ENCODE measurements at regions not wholly inside any gene's neighbourhood (a gene's known extent, or its start where the extent isn't known, plus 50 kb on each side); places are given as distances from the start of the nearest gene placed in this dataset.

GRCh38 chr3:167952969-167953368 lies 142.8 kb downstream of the GOLIM4 start:
- ChIA-PET POLR2A (no interaction called here), CTCF (no interaction called here)
- H3K4me2 ChIP-seq (ENCODE audit: insufficient read depth, low read length) = no peak overlapping the region
- H3K9ac ChIP-seq (replicated peaks; ENCODE audit: extremely low read depth, insufficient read depth, low read length) = no peak overlapping the region
- H3K36me3 ChIP-seq (ENCODE audit: control insufficient read depth in 2 of 2, extremely low read depth in 1 of 2, insufficient read depth in 2 of 2, low read length in 2 of 2) = no peaks in the 10 kb centered on the region
- H3K9me1 ChIP-seq (replicated peaks; ENCODE audit: control insufficient read depth, extremely low read depth, insufficient read depth, low read length) = no peaks in the 10 kb centered on the region
- DNase-seq (ENCODE audit: low read depth, low spot score) (no peak), FAIRE-seq (no peak)
- H3K27ac ChIP-seq (ENCODE audit: insufficient read depth, low read depth, low read length) = no peak overlapping the region
- no peaks in the 10 kb centered on the region for H3K27me3 ChIP-seq (ENCODE audit: control insufficient read depth in 2 of 2, insufficient read depth in 2 of 2, low read length in 2 of 2)
- H4K20me1 ChIP-seq (replicated peaks; ENCODE audit: control insufficient read depth, extremely low read depth, insufficient read depth, low read length) = no peaks in the 10 kb centered on the region
- BruUV-seq (replicated peaks) = no TSS peak
- no peaks in the 10 kb centered on the region for H3K9me3 ChIP-seq (replicated peaks; ENCODE audit: control insufficient read depth, insufficient read depth, low read length)
- no peak for TF ChIP-seq POLR2AphosphoS5 (IDR thresholded peaks at IDR 0.05; ENCODE audit: insufficient read depth, low read depth, low read length)
- TF ChIP-seq FOS (IDR thresholded peaks at IDR 0.05; ENCODE audit: borderline replicate concordance, insufficient read depth, low read length) = no peak
- TF ChIP-seq EZH2 (IDR thresholded peaks at IDR 0.05; ENCODE audit: borderline replicate concordance, low read depth, low read length, severe bottlenecking) = no peak
- TF ChIP-seq GATA2 (IDR thresholded peaks at IDR 0.05; ENCODE audit: insufficient read depth, insufficient read length, low read depth, low read length) = no peak
- TF ChIP-seq, protein P1, sequence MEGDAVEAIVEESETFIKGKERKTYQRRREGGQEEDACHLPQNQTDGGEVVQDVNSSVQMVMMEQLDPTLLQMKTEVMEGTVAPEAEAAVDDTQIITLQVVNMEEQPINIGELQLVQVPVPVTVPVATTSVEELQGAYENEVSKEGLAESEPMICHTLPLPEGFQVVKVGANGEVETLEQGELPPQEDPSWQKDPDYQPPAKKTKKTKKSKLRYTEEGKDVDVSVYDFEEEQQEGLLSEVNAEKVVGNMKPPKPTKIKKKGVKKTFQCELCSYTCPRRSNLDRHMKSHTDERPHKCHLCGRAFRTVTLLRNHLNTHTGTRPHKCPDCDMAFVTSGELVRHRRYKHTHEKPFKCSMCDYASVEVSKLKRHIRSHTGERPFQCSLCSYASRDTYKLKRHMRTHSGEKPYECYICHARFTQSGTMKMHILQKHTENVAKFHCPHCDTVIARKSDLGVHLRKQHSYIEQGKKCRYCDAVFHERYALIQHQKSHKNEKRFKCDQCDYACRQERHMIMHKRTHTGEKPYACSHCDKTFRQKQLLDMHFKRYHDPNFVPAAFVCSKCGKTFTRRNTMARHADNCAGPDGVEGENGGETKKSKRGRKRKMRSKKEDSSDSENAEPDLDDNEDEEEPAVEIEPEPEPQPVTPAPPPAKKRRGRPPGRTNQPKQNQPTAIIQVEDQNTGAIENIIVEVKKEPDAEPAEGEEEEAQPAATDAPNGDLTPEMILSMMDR (IDR thresholded peaks at IDR 0.05; ENCODE audit: extremely low read depth in 1 of 2, insufficient read depth in 1 of 2, low read depth in 1 of 2, low read length in 2 of 2) = no peak
- TF ChIP-seq MYC (IDR thresholded peaks at IDR 0.05; ENCODE audit: low read depth, low read length) = no peak
- no peak for TF ChIP-seq MAX (IDR thresholded peaks at IDR 0.05; ENCODE audit: insufficient read depth, insufficient read length)
- no peak for TF ChIP-seq POLR2A (IDR thresholded peaks at IDR 0.05; ENCODE audit: low read depth, low read length)
- TF ChIP-seq JUN (IDR thresholded peaks at IDR 0.05; ENCODE audit: borderline replicate concordance, insufficient read depth, insufficient read length, low read depth) = no peak
- dilution Hi-C loops (cut with MboI; ENCODE audit: extremely low pct_ligation_motif_present, low sequenced_read_pairs) = no loop called here
- H2AFZ ChIP-seq (ENCODE audit: low read depth, low read length) = no peak overlapping the region
- H3K79me2 ChIP-seq (ENCODE audit: control insufficient read depth, insufficient read depth, low read length) = no peaks in the 10 kb centered on the region
- no peak overlapping the region for H3K4me3 ChIP-seq (replicated peaks in 1 of 3; ENCODE audit: insufficient read depth in 1 of 3, low read depth in 1 of 3, low read length in 3 of 3)
- intact Hi-C loops (cut with micrococcal nuclease) = no loop called here
- H3K4me1 ChIP-seq (ENCODE audit: control insufficient read depth, extremely low read depth, insufficient read depth, low read length) = no peaks in the 10 kb centered on the region

Measured in endothelial cell of umbilical vein (primary cell).